HG02970 (cell line): ENCODE measurements at regions not wholly inside any gene's neighbourhood (a gene's known extent, or its start where the extent isn't known, plus 50 kb on each side); places are given as distances from the start of the nearest gene placed in this dataset.
A peak's percentile ranks its signal among the peaks of the same experiment; 100 is the strongest.
"Not testable (repeated sequence)": the region's sequence is repeated elsewhere in the genome, so short reads cannot be mapped to it uniquely, and the experiment has no call there.

Source experiments
- ATAC-seq: cut with Tn5 transposase; IDR thresholded peaks from one replicate; pipeline ENCODE4 v1.9.1; 2021; ENCODE audit warnings: mild to moderate bottlenecking, moderate library complexity, moderate number of reproducible peaks; ENCODE audit not compliant: unreplicated experiment, low FRiP score

GRCh38 chr12:103011974-103012763 is 54.7 kb downstream of the ASCL1 start:
- no peak for ATAC-seq

- no peak for ATAC-seq
These were observed 55.4 kb downstream of the ASCL1 start for GRCh38 chr12:103012884-103013283.

- no peak for ATAC-seq
These were observed 56.3 kb downstream of the ASCL1 start for GRCh38 chr12:103013741-103014300.

- ATAC-seq = no peak
These were observed 58.9 kb downstream of the ASCL1 start for GRCh38 chr12:103016381-103016780.

- ATAC-seq = no peak
These were observed 63.4 kb downstream of the ASCL1 start for GRCh38 chr12:103020839-103021238.

- no peak for ATAC-seq
These were observed 64.2 kb downstream of the ASCL1 start for GRCh38 chr12:103021538-103022218.

GRCh38 chr12:103024650-103025049 is 67.2 kb downstream of the ASCL1 start:
- no peak for ATAC-seq

- ATAC-seq = not testable (repeated sequence)
These were observed 69.2 kb downstream of the ASCL1 start for GRCh38 chr12:103026643-103027042.

- ATAC-seq = no peak
These were observed 71.6 kb downstream of the ASCL1 start for GRCh38 chr12:103028881-103029639.

- no peak for ATAC-seq
These were observed 79.2 kb downstream of the ASCL1 start for GRCh38 chr12:103036581-103037214.

- no peak for ATAC-seq
These were observed 86.3 kb downstream of the ASCL1 start for GRCh38 chr12:103043531-103044486.

- no peak for ATAC-seq
These were observed 88.7 kb downstream of the ASCL1 start for GRCh38 chr12:103046154-103046553.

GRCh38 chr12:103050273-103050672 is 92.8 kb downstream of the ASCL1 start:
- ATAC-seq = no peak

GRCh38 chr12:103053089-103053488 is 95.6 kb downstream of the ASCL1 start:
- ATAC-seq = no peak

GRCh38 chr12:103073630-103074029 is 116.2 kb downstream of the ASCL1 start:
- no peak for ATAC-seq

GRCh38 chr12:103075848-103076247 is 118.4 kb downstream of the ASCL1 start:
- ATAC-seq = no peak

- no peak for ATAC-seq
These were observed 119.8 kb downstream of the ASCL1 start for GRCh38 chr12:103077108-103077773.

GRCh38 chr12:103085541-103085940 is 128.1 kb downstream of the ASCL1 start:
- ATAC-seq = peak; percentile 56

- no peak for ATAC-seq
These were observed 129.0 kb downstream of the ASCL1 start for GRCh38 chr12:103086471-103086870.
